ENCODE measurements at regions not wholly inside any gene's neighbourhood (a gene's known extent, or its start where the extent isn't known, plus 50 kb on each side); places are given as distances from the start of the nearest gene placed in this dataset.

DNA sequence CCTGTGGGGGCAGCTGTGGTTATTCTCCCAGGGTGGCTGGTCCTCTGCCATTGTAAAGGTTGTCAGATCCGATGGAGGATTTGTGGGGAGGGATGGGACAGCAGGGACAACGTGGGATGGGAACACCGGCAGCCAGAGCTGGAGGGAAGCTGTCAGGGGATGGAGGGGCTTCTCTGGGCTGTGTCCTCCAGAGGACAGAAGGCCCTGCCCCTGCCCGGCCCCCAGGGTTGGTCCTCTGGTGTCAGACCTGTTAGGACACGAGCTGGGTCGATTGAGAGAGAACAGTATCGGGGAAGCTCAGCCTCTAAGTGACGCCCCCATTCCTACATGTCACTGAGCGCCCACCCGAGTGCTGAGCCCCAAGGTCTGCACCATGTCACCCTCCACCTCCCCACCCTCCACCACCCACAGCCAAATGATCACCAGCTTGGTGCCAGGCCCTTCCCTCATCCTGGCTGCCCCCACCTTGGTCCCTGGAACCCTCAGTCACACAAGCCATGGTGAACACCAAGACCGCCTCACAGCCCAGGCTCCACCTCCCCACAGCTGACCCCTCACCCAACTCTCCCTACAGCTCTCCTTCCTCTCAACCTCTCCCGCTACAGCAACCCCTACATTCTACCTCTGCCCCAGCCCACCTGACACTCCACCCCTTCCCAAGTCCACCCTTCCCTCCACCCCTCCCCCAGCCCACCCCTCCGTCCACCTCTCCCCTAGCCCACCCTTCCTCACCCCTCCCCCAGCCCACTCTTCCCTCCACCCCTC, 244.4 kb downstream of the MATN1 start:
- H3K79me2 ChIP-seq (replicated peaks; ENCODE audit: insufficient read depth, low read length) = no peaks in the 10 kb centered on the region
- no peak overlapping the region for H3K4me2 ChIP-seq (ENCODE audit: low read length)
- H3K27ac ChIP-seq (ENCODE audit: low read length) = no peak overlapping the region
- H3K9me3 ChIP-seq (ENCODE audit: low read length) = no peaks in the 10 kb centered on the region
- H3K9ac ChIP-seq (ENCODE audit: low read length) = no peak overlapping the region
- no peaks in the 10 kb centered on the region for H3K36me3 ChIP-seq (ENCODE audit: insufficient read depth, low read length)
- H4K20me1 ChIP-seq (ENCODE audit: insufficient read depth) = no peaks in the 10 kb centered on the region
- H2AFZ ChIP-seq (ENCODE audit: low read depth, low read length) = no peak overlapping the region
- H3K4me3 ChIP-seq (ENCODE audit: low read length) = no peak overlapping the region
- H3F3A ChIP-seq (ENCODE audit: insufficient read depth, low read length, poor library complexity, severe bottlenecking) = no peaks in the 10 kb centered on the region
- H3K27me3 ChIP-seq (ENCODE audit: insufficient read depth, low read depth, low read length) = no peaks in the 10 kb centered on the region
- TF ChIP-seq EP300 (conservative IDR thresholded peaks at IDR 0.05; ENCODE audit: poor library complexity, severe bottlenecking) = no peak
- TF ChIP-seq, protein P1, sequence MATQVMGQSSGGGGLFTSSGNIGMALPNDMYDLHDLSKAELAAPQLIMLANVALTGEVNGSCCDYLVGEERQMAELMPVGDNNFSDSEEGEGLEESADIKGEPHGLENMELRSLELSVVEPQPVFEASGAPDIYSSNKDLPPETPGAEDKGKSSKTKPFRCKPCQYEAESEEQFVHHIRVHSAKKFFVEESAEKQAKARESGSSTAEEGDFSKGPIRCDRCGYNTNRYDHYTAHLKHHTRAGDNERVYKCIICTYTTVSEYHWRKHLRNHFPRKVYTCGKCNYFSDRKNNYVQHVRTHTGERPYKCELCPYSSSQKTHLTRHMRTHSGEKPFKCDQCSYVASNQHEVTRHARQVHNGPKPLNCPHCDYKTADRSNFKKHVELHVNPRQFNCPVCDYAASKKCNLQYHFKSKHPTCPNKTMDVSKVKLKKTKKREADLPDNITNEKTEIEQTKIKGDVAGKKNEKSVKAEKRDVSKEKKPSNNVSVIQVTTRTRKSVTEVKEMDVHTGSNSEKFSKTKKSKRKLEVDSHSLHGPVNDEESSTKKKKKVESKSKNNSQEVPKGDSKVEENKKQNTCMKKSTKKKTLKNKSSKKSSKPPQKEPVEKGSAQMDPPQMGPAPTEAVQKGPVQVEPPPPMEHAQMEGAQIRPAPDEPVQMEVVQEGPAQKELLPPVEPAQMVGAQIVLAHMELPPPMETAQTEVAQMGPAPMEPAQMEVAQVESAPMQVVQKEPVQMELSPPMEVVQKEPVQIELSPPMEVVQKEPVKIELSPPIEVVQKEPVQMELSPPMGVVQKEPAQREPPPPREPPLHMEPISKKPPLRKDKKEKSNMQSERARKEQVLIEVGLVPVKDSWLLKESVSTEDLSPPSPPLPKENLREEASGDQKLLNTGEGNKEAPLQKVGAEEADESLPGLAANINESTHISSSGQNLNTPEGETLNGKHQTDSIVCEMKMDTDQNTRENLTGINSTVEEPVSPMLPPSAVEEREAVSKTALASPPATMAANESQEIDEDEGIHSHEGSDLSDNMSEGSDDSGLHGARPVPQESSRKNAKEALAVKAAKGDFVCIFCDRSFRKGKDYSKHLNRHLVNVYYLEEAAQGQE (IDR thresholded peaks at IDR 0.05; ENCODE audit: borderline replicate concordance) = no peak
- TF ChIP-seq EZH2 (IDR thresholded peaks at IDR 0.05; ENCODE audit: borderline replicate concordance, insufficient read depth, low read length, poor library complexity, severe bottlenecking) = no peak
- no peaks in the 10 kb centered on the region for H3K9me2 ChIP-seq (ENCODE audit: insufficient read depth, low read length)

DNA sequence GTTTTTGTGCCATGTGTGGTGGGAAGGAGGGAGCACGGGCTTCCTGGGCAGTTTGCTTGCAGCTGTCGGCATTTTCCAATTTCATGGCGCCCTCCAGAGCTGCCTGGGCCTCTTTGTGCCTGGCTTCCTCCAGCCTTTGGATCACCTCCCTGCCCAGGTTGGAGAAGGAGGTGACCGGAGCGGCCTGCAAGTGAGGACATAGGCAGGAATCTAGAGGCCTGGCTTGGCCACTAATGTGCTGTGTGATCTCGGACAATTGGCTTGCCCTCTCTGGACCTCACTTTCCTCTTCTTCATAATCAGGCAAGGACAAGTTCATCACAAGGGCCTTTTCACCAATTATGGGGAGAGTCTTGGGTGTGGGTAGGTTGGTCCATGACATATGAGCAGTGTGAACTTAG, 245.1 kb downstream of the MATN1 start:
- Histone ChIP-seq H3K27ac (ENCODE audit: low read length) (no peak overlapping the region), H3K4me2 (ENCODE audit: low read length) (no peak overlapping the region), H4K20me1 (ENCODE audit: insufficient read depth) (no peaks in the 10 kb centered on the region), H3K9me2 (ENCODE audit: insufficient read depth, low read length) (no peaks in the 10 kb centered on the region), H3K9ac (ENCODE audit: low read length) (no peak overlapping the region), H3K36me3 (ENCODE audit: insufficient read depth, low read length) (no peaks in the 10 kb centered on the region), H3K4me3 (ENCODE audit: low read length) (no peak overlapping the region), H3K27me3 (ENCODE audit: insufficient read depth, low read depth, low read length) (no peaks in the 10 kb centered on the region), H2AFZ (ENCODE audit: low read depth, low read length) (no peak overlapping the region), H3K79me2 (replicated peaks; ENCODE audit: insufficient read depth, low read length) (no peaks in the 10 kb centered on the region), H3F3A (ENCODE audit: insufficient read depth, low read length, poor library complexity, severe bottlenecking) (no peaks in the 10 kb centered on the region), H3K9me3 (ENCODE audit: low read length) (no peaks in the 10 kb centered on the region)
- no peak for TF ChIP-seq RAD21 (conservative IDR thresholded peaks at IDR 0.05)
- TF ChIP-seq EP300 (conservative IDR thresholded peaks at IDR 0.05; ENCODE audit: poor library complexity, severe bottlenecking) = no peak
- TF ChIP-seq TAF1 (IDR thresholded peaks at IDR 0.05; ENCODE audit: low read depth) = no peak
- TF ChIP-seq MXI1 (conservative IDR thresholded peaks at IDR 0.05; ENCODE audit: poor library complexity, severe bottlenecking) = no peak
- no peak for TF ChIP-seq POLR2AphosphoS5 (IDR thresholded peaks at IDR 0.05)
- no peak for TF ChIP-seq EZH2 (IDR thresholded peaks at IDR 0.05; ENCODE audit: borderline replicate concordance, insufficient read depth, low read length, poor library complexity, severe bottlenecking)
- TF ChIP-seq, protein P2, sequence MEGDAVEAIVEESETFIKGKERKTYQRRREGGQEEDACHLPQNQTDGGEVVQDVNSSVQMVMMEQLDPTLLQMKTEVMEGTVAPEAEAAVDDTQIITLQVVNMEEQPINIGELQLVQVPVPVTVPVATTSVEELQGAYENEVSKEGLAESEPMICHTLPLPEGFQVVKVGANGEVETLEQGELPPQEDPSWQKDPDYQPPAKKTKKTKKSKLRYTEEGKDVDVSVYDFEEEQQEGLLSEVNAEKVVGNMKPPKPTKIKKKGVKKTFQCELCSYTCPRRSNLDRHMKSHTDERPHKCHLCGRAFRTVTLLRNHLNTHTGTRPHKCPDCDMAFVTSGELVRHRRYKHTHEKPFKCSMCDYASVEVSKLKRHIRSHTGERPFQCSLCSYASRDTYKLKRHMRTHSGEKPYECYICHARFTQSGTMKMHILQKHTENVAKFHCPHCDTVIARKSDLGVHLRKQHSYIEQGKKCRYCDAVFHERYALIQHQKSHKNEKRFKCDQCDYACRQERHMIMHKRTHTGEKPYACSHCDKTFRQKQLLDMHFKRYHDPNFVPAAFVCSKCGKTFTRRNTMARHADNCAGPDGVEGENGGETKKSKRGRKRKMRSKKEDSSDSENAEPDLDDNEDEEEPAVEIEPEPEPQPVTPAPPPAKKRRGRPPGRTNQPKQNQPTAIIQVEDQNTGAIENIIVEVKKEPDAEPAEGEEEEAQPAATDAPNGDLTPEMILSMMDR (IDR thresholded peaks at IDR 0.05; ENCODE audit: poor library complexity, severe bottlenecking) = no peak
- TF ChIP-seq, protein P1 (IDR thresholded peaks at IDR 0.05; ENCODE audit: borderline replicate concordance) = no peak
- TF ChIP-seq SMC3 (conservative IDR thresholded peaks at IDR 0.05; ENCODE audit: poor library complexity) = no peak

Measured in neural cell (in vitro differentiated cells).